ENCODE measurements at regions not wholly inside any gene's neighbourhood (a gene's known extent, or its start where the extent isn't known, plus 50 kb on each side); places are given as distances from the start of the nearest gene placed in this dataset.

GRCh38 chr2:117108741-117109267 is 705.7 kb upstream of the DDX18 start:
- TF ChIP-seq EZH2 (IDR thresholded peaks at IDR 0.05; ENCODE audit: insufficient read depth, poor library complexity, severe bottlenecking) (no peak), EZH2phosphoT487 (IDR thresholded peaks at IDR 0.05; ENCODE audit: insufficient read depth, low read depth) (no peak)
